ENCODE measurements at regions not wholly inside any gene's neighbourhood (a gene's known extent, or its start where the extent isn't known, plus 50 kb on each side); places are given as distances from the start of the nearest gene placed in this dataset.
A peak's percentile ranks its signal among the peaks of the same experiment; 100 is the strongest.

GRCh38 chr6:2502998-2503674, 247.6 kb downstream of the MYLK4 start:
- DNase-seq = no peak

GRCh38 chr6:2502096-2502997, 248.4 kb downstream of the MYLK4 start:
- no peak for DNase-seq

GRCh38 chr6:2497922-2498623, 252.6 kb downstream of the MYLK4 start:
- peak; percentile 14 for DNase-seq

GRCh38 chr6:2496291-2496690, 250.9 kb upstream of the GMDS start:
- no peak for DNase-seq

GRCh38 chr6:2492686-2493523, 247.5 kb upstream of the GMDS start:
- peak; percentile 10 for DNase-seq

GRCh38 chr6:2491137-2491536, 245.7 kb upstream of the GMDS start:
- no peak for DNase-seq

- no peak for DNase-seq
Measured at GRCh38 chr6:2488578-2488977, 243.2 kb upstream of the GMDS start.

- peak; percentile 37 for DNase-seq
Measured at GRCh38 chr6:2485116-2485515, 239.7 kb upstream of the GMDS start.

GRCh38 chr6:2482773-2483172, 237.4 kb upstream of the GMDS start:
- DNase-seq = no peak

GRCh38 chr6:2481307-2481706, 235.9 kb upstream of the GMDS start:
- no peak for DNase-seq

GRCh38 chr6:2480267-2480966, 235.0 kb upstream of the GMDS start:
- peak; percentile 38 for DNase-seq

GRCh38 chr6:2478200-2478599, 232.8 kb upstream of the GMDS start:
- DNase-seq = peak; percentile 32

GRCh38 chr6:2477666-2478065, 232.3 kb upstream of the GMDS start:
- DNase-seq = no peak

GRCh38 chr6:2477250-2477649, 231.8 kb upstream of the GMDS start:
- DNase-seq = no peak

- peak; percentile 29 for DNase-seq
Measured at GRCh38 chr6:2476376-2476775, 231.0 kb upstream of the GMDS start.

- no peak for DNase-seq
Measured at GRCh38 chr6:2471472-2471871, 226.1 kb upstream of the GMDS start.

GRCh38 chr6:2469428-2469827, 224.0 kb upstream of the GMDS start:
- DNase-seq = no peak

GRCh38 chr6:2468601-2468955, 223.2 kb upstream of the GMDS start:
- no peak for DNase-seq

- no peak for DNase-seq
Measured at GRCh38 chr6:2467929-2468600, 222.7 kb upstream of the GMDS start.

GRCh38 chr6:2465336-2465735, 219.9 kb upstream of the GMDS start:
- no peak for DNase-seq

GRCh38 chr6:2464641-2465040, 219.2 kb upstream of the GMDS start:
- no peak for DNase-seq

Measured in tongue (tissue), 1 donor.